GM19452 (cell line): ENCODE measurements at regions not wholly inside any gene's neighbourhood (a gene's known extent, or its start where the extent isn't known, plus 50 kb on each side); places are given as distances from the start of the nearest gene placed in this dataset.

Experiments
- ATAC-seq: cut with Tn5 transposase; IDR thresholded peaks from one replicate; pipeline ENCODE4 v1.9.1; 2021; ENCODE audit not compliant: unreplicated experiment

GRCh38 chr14:87816416-87816815 is 176.6 kb downstream of the GALC start:
- no peak for ATAC-seq

DNA sequence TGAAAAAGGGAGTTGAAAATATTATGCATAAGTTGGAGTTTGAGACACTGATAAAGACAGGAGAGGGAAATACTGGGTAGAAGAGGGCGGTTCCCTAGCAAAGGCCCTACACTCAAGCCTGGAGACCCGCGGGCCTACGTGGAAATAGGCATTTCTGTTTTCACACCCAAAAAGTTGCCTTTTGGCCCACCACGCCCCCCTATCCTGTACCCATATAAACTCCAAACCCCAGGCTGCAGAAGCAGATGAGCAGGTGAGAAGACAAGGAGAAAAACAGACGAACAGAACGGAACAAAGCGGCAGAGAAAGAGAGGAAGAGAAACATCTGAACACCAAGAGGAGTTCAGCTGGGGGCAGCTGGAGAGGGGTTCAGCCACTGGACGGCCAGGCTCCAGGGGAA is 177.9 kb downstream of the GALC start:
- ATAC-seq: no peak

DNA sequence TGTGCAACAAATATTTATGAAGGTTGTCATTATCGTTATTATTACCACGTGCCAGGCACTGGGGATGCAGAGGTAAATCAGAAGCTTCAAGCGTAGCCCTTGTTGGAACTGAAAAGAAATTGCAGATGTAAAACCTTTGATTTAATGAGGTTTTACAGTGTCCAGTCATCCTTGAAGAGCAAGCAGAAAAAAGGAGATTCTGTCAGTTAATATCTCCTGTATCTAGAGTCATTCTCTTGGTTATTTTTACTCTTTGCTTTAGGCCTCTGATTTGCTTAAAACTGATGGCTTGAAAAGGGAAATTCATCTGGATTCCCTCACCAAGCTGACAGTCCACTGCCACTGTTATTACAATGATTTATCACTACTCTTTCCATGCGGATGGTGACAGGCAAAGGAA is 179.3 kb downstream of the GALC start:
- ATAC-seq: no peak

GRCh38 chr14:87813211-87813610 is 179.8 kb downstream of the GALC start:
- no peak for ATAC-seq

DNA sequence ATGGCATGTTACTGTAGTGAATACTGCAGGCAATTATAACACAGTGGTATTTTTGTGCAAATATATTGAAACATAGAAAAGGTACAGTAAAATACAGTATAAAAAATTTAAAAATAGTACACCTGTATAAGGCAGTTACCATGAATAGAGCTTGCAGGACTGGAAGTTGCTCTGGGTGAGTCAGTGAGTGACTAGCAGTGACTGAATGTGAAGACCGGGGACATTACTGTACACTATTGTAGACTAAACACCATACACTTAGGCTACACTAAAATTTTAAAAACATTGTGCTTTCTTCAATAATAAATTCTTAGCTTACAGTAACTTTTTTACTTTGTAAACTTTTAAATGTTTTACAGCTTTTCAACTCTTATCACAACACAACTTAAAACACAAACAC is 181.7 kb downstream of the GALC start:
- no peak for ATAC-seq

- ATAC-seq: no peak
Observed at GRCh38 chr14:87810711-87811110, 182.3 kb downstream of the GALC start.

DNA sequence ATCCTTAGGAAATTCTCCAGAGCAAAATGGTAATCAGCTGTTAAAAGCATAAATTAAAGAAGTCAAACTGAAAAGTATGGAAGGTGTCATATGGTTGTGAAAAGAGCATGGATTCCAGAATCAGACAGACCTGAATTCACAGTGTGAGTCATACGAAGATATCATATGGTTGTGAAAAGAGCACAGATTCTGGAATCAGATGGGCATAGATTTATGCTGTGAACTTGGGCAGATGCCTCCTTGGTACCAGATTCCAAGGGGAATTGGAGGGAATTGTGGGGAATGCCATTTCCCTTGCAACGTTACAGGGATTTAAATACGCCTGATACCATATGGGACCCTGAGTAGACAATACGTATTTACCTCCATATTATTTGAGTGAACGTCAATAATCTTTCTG is 183.7 kb downstream of the GALC start:
- ATAC-seq: no peak

DNA sequence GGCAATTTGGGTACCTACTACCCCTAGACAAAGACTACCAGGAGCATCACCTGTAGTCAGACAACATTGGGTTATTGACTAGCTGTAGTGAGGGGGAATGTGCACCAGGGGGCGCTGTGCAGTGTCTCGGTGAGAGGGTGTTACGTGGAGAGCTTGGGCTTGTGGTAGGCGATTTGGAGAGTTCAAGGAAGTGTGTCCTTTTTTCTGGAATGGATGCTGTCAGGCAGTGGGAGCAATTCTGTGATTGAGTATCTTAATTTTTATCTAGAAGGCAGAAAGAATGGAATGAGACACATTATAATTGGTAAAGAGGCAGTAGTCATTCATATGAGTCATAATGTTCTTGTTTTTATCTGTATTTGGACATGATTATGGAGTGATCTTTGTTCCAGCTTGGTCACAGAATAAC is 187.7 kb downstream of the GALC start:
- ATAC-seq: no peak

DNA sequence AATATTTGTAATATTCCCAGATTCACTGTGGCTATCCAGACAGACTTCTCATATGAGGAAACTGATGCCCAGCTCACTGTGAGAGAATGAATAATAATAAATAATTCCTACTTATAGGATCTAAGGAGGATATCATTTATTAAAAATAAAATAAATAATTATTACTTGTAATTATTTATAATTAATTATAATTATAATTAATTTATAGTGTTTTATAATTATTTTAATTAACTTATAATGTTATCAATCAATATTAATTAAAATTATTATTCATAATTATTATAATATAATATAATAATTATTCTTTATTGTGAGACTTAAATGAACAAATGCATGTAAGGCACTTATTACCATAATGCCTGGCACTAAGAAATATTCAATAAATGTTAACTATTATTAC is 192.8 kb downstream of the GALC start:
- ATAC-seq: no peak

- ATAC-seq: no peak
Observed at GRCh38 chr14:87799400-87799799, 193.6 kb downstream of the GALC start.

GRCh38 chr14:87797001-87797400 is 196.0 kb downstream of the GALC start:
- no peak for ATAC-seq

DNA sequence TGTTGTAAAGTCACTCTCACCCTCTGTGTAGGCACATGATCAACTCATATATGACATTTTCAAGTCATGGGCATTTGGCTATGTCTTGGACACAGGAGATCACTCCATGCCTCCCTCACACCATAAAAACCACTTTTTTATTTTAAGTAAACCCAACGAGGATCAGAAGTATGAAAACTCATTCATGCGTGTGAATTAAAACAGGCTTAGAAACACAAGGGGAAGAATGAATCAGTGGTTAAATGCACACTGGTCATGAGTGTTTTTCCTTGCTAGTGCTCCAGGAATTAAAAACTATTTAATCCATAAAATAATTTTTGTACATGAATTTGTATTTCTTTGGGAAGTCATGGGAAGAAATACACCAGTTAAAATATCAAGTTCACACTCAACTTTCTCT is 198.4 kb downstream of the GALC start:
- no peak for ATAC-seq

GRCh38 chr14:87785897-87786296 is 207.1 kb downstream of the GALC start:
- no peak for ATAC-seq

DNA sequence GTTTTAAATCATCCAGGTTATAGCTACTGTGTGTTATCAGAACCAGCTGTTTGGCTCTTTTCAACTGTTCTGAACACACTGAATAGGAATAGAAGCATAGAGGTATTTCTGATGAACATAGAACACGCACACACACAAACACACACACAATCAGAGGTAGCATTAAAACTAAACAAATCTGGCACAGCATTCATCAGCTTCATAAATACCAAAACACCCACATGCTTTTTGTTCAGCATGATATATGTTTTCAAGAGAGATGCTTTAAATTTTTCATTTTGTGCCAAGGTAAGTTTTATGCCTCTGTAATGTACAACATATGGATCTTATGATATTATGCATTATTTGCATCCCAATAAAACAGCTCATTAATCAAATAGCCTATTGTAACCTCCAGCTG is 208.6 kb downstream of the GALC start:
- no peak for ATAC-seq

DNA sequence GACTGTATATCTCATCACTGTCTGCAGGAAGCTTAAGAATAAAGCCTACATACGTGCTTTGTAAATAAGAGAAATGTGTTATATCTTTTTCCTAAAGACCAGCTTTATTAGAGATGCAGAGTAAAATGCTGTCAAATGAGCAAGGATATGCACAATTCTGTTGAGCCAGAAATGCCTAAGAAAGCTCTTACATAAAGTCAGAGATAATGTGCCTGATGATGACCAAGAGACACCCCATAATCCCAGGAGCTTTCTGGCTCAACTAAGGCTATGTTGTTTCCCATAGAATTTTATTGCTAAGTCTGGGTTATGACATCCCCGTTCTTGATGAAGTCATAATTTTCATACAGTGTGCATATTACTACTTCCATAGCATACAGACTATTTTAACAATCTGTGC is 209.9 kb downstream of the GALC start:
- ATAC-seq: no peak

DNA sequence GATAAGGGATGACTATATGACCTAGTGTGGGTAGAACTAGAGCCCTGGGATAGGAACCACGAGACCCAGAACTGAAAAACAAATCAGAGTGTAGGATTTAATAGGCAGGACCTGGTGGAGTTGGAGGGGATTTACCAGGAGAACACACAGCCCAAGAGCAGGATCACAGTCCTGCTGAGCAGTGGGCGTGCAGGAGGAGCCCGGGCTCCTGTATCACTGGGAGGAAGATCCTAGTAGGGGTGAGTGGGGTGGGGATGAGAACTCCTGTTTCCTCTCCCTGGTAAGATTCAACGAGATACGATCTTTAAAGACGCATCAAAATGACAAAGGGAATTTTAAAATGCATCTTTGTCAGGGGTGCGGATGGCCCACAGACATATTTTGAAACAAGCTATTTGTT is 220.1 kb downstream of the GALC start:
- no peak for ATAC-seq

DNA sequence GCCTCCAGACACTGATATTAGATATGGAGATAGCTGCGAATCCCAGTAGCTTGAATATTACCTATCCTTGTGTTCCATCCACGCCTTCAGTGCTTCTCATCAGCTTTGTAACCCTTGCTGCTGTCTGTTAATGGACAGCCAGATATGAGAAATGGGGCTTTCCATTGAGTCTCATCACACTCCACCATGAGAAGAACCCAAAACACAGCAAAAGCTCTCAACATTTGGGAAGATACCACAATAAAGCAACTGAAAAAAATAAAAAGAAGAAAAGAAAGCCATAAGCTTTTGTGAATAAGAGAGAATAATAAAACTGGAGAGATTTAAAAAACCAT is 225.4 kb downstream of the GALC start:
- peak; percentile 88 for ATAC-seq

- ATAC-seq: no peak
Observed at GRCh38 chr14:87758876-87759275, 234.1 kb downstream of the GALC start.

DNA sequence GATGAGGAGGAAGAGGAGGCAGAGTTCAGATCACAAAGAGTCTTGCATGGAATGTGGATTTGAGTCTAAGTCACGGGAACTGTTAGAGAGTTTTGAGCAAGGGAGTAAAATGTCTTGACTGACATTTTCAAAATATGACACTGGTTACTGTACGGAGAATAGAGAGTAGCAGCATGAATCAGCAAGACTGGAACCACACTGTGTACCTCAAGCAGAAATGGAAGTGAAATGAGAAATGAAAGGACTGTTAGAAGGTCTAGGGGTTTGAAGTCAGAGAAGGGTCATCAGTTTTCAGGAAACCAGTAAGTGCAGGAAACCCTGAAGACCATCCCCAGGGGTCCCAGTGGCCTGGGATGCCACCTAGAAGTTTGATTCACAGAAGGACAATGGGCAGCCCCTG is 236.3 kb downstream of the GALC start:
- peak; percentile 52 for ATAC-seq

GRCh38 chr14:87754520-87755223 is 238.3 kb downstream of the GALC start:
- ATAC-seq: no peak

- ATAC-seq: no peak
Observed at GRCh38 chr14:87748558-87748957, 244.4 kb downstream of the GALC start.

DNA sequence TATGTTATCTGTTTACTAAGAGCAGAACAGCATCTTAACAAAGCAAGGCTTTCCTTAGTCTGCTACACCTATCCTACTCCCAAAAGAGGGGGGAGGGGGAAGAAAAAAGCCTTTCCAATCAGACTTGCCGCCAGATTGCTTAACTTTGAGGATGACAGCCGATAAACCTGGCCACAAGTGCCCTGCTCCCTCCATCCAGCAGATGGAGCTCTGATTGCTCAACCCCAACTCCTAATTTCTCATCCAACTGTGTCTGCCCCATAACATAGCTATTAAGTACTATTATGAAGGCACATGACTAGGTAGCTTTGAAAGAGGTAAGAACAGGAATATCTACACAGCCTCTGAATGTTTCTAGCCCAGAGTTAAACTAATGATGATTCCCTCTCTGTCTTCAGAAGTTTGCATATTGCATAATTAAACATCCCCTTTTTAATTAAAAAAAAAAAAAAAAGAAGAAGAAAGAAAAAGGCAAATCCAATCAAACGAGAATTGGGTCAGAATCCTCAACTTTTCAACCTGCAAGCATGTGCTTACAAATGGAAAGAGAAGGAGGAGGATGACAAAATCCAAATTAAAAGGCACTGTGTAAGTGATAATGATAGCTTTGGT is 247.4 kb downstream of the GALC start:
- ATAC-seq: peak; percentile 82
